Trophoblast cell (in vitro differentiated cells and primary cell): ENCODE measurements at regions not wholly inside any gene's neighbourhood (a gene's known extent, or its start where the extent isn't known, plus 50 kb on each side); places are given as distances from the start of the nearest gene placed in this dataset.
"Not testable (repeated sequence)": the region's sequence is repeated elsewhere in the genome, so short reads cannot be mapped to it uniquely, and the experiment has no call there.

ENCODE experiments used
- DNase-seq, 2 donors: peaks; one replicate each; pipeline ENCODE4 v3.0.0-alpha.2; 2016
- H2AFZ ChIP-seq: 2 replicates; pipeline ENCODE4 v1.6.1; 2013; ENCODE audit warnings: low read length, moderate library complexity, mild to moderate bottlenecking; ENCODE audit not compliant: insufficient read depth, poor library complexity
- H2AK5ac ChIP-seq: 2 replicates; pipeline ENCODE4 v1.6.1; 2013; ENCODE audit warnings: mild to moderate bottlenecking, low read length
- H2BK120ac ChIP-seq: 2 replicates; pipeline ENCODE4 v1.6.1; 2013; ENCODE audit warnings: low read length, mild to moderate bottlenecking, moderate library complexity; ENCODE audit not compliant: insufficient read depth, poor library complexity
- H2BK12ac ChIP-seq: 2 replicates; pipeline ENCODE4 v1.6.1; 2013; ENCODE audit warnings: mild to moderate bottlenecking, low read length, moderate library complexity
- H2BK5ac ChIP-seq: 2 replicates; pipeline ENCODE4 v1.6.1; 2013; ENCODE audit warnings: low read length, low read depth, moderate library complexity, mild to moderate bottlenecking; ENCODE audit not compliant: poor library complexity
- H3K14ac ChIP-seq: 2 replicates; pipeline ENCODE4 v1.6.1; 2013; ENCODE audit warnings: mild to moderate bottlenecking, low read length
- H3K18ac ChIP-seq: 2 replicates; pipeline ENCODE4 v1.6.1; 2013; ENCODE audit warnings: mild to moderate bottlenecking, low read length
- H3K23ac ChIP-seq: 2 replicates; pipeline ENCODE4 v1.6.1; 2013; ENCODE audit warnings: low read length
- H3K27ac ChIP-seq: 2 replicates; pipeline ENCODE4 v1.5.1; 2013; ENCODE audit warnings: low read depth, mild to moderate bottlenecking, inconsistent platforms, low read length, moderate library complexity
- H3K27me3 ChIP-seq: 2 replicates; pipeline ENCODE4 v1.6.1; 2013; ENCODE audit warnings: inconsistent platforms, mild to moderate bottlenecking, low read length, moderate library complexity; ENCODE audit not compliant: insufficient read depth
- H3K36me3 ChIP-seq, 2 experiments: 1 replicate in 1 of 2; 2 replicates in 1 of 2; pipeline ENCODE4 v1.6.1; 2013; ENCODE audit warnings: low read length in 2 of 2, mild to moderate bottlenecking in 2 of 2, moderate library complexity in 1 of 2; ENCODE audit not compliant: insufficient read depth in 2 of 2, control insufficient read depth in 1 of 2
- H3K4ac ChIP-seq: 2 replicates; pipeline ENCODE4 v1.6.1; 2013; ENCODE audit warnings: low read depth, mild to moderate bottlenecking, low read length, moderate library complexity
- H3K4me1 ChIP-seq, 2 experiments: 1 replicate in 1 of 2; 2 replicates in 1 of 2; pipeline ENCODE4 v1.6.1; 2013; ENCODE audit warnings: low read length in 2 of 2, mild to moderate bottlenecking in 2 of 2, moderate library complexity in 1 of 2; ENCODE audit not compliant: insufficient read depth in 2 of 2, control insufficient read depth in 1 of 2
- H3K4me2 ChIP-seq: 2 replicates; pipeline ENCODE4 v1.6.1; 2013; ENCODE audit warnings: inconsistent platforms, mild to moderate bottlenecking, low read length, moderate library complexity
- H3K4me3 ChIP-seq: 2 replicates; pipeline ENCODE4 v1.5.1; 2013; ENCODE audit warnings: mild to moderate bottlenecking, low read depth, low read length, inconsistent platforms
- H3K79me1 ChIP-seq: one replicate; pipeline ENCODE4 v1.6.1; 2013; ENCODE audit warnings: low read length
- H3K79me2 ChIP-seq: 2 replicates; pipeline ENCODE4 v1.6.1; 2013; ENCODE audit warnings: low read length, mild to moderate bottlenecking; ENCODE audit not compliant: control insufficient read depth, insufficient read depth, poor library complexity
- H3K9ac ChIP-seq: 2 replicates; pipeline ENCODE4 v1.6.1; 2013; ENCODE audit warnings: mild to moderate bottlenecking, low read length
- H3K9me3 ChIP-seq: 2 replicates; pipeline ENCODE4 v1.6.1; 2013; ENCODE audit warnings: low read depth, mild to moderate bottlenecking, control low read depth, inconsistent platforms, low read length; ENCODE audit not compliant: insufficient read depth
- H4K12ac ChIP-seq: 2 replicates; pipeline ENCODE4 v1.6.1; 2013; ENCODE audit warnings: low read depth, mild to moderate bottlenecking, low read length, moderate library complexity
- H4K8ac ChIP-seq: 2 replicates; pipeline ENCODE4 v1.6.1; 2013; ENCODE audit warnings: low read depth, mild to moderate bottlenecking, low read length, moderate library complexity
- H4K91ac ChIP-seq: one replicate; pipeline ENCODE4 v1.6.1; 2013; ENCODE audit warnings: low read depth, mild to moderate bottlenecking, low read length, moderate library complexity
- WGBS: extraction: QIAGEN DNeasy Blood & Tissue Kit; methylation state at CpG from one replicate; pipeline ENCODE4 v1.1.7; 2013; ENCODE audit warnings: missing lambda C conversion rate; ENCODE audit not compliant: insufficient read length, insufficient coverage; ENCODE audit errors: extremely low coverage; 5-methylcytosine and 5-hydroxymethylcytosine counted together

- not testable (repeated sequence) for H3K9me3 ChIP-seq, H2BK120ac ChIP-seq, H2AK5ac ChIP-seq, H4K12ac ChIP-seq, H3K79me1 ChIP-seq, H3K36me3 ChIP-seq, H4K91ac ChIP-seq, H2BK12ac ChIP-seq, H3K9ac ChIP-seq, DNase-seq, H3K4me1 ChIP-seq, H3K27me3 ChIP-seq, H2BK5ac ChIP-seq, H3K4me2 ChIP-seq, H3K4me3 ChIP-seq, H3K4ac ChIP-seq, H3K27ac ChIP-seq, H3K23ac ChIP-seq, H3K14ac ChIP-seq, H2AFZ ChIP-seq, H3K18ac ChIP-seq, H3K79me2 ChIP-seq, H4K8ac ChIP-seq
- WGBS: no CpG with 5 or more reads among the region's 6 CpGs
Observed at GRCh38 chr10:22130824-22131223, 87.0 kb downstream of the EBLN1 start.

GRCh38 chr10:22129612-22130011 lies 88.2 kb downstream of the EBLN1 start:
- H3K79me1 ChIP-seq: not testable (repeated sequence)

GRCh38 chr10:22121181-22121580 lies 96.6 kb downstream of the EBLN1 start:
- not testable (repeated sequence) for H3K18ac ChIP-seq, H2BK120ac ChIP-seq
- no CpG with 5 or more reads among the region's 3 CpGs for WGBS

More at GRCh38 chr10:22129612-22130011, 88.2 kb downstream of the EBLN1 start:
- H3K79me2 ChIP-seq, H3K4me2 ChIP-seq, H3K27ac ChIP-seq, H3K23ac ChIP-seq, H2AK5ac ChIP-seq, H2BK120ac ChIP-seq, H4K12ac ChIP-seq, H3K14ac ChIP-seq, H3K9ac ChIP-seq, H3K18ac ChIP-seq, H3K27me3 ChIP-seq, H3K9me3 ChIP-seq, H3K4ac ChIP-seq, H3K4me1 ChIP-seq, H3K36me3 ChIP-seq, H2AFZ ChIP-seq, DNase-seq, H2BK12ac ChIP-seq, H3K4me3 ChIP-seq: not testable (repeated sequence)
- no CpG with 5 or more reads among the region's 22 CpGs for WGBS
- H4K91ac ChIP-seq: peak overlapping the region; percentile 57
- H2BK5ac ChIP-seq: peak overlapping the region; percentile 33
- H4K8ac ChIP-seq: peak overlapping the region; percentile 53

DNA sequence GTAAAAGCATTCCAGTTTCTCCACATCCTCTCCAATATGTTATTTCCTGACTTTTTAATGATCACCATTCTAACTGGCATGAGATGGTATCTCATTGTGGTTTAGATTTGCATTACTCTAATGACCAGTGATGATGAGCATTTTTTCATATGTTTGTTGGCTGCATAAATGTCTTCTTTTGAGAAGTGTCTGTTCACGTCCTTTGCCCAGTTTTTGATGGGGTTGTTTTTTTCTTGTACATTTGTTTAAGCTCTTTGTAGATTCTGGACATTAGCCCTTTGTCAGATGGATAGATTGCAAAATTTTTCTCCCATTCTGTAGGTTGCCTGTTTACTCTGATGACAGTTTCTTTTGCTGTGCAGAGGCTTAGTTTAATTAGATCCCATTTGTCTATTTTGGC lies 97.7 kb downstream of the EBLN1 start:
- H3K23ac ChIP-seq, H4K91ac ChIP-seq, H4K12ac ChIP-seq, H3K18ac ChIP-seq, H4K8ac ChIP-seq, H3K4ac ChIP-seq, H3K27ac ChIP-seq, H3K36me3 ChIP-seq, H3K4me1 ChIP-seq, H3K4me3 ChIP-seq, H3K79me1 ChIP-seq, H3K4me2 ChIP-seq, H3K27me3 ChIP-seq, DNase-seq, H3K9ac ChIP-seq, H2AFZ ChIP-seq, H2BK12ac ChIP-seq, H2AK5ac ChIP-seq, H3K79me2 ChIP-seq, H2BK120ac ChIP-seq, H3K9me3 ChIP-seq, H3K14ac ChIP-seq, H2BK5ac ChIP-seq: not testable (repeated sequence)
- no CpG with 5 or more reads among the region's 1 CpG for WGBS

More at GRCh38 chr10:22121181-22121580, 96.6 kb downstream of the EBLN1 start:
- H4K91ac ChIP-seq, DNase-seq, H2AK5ac ChIP-seq, H3K79me2 ChIP-seq, H4K8ac ChIP-seq, H3K23ac ChIP-seq, H3K36me3 ChIP-seq, H3K9ac ChIP-seq, H3K4me1 ChIP-seq, H3K4ac ChIP-seq, H2AFZ ChIP-seq, H2BK5ac ChIP-seq, H3K9me3 ChIP-seq, H2BK12ac ChIP-seq, H3K4me3 ChIP-seq, H3K14ac ChIP-seq, H3K79me1 ChIP-seq, H3K4me2 ChIP-seq, H3K27me3 ChIP-seq, H3K27ac ChIP-seq, H4K12ac ChIP-seq: not testable (repeated sequence)
